Natural killer cell (primary cell): ENCODE measurements at regions not wholly inside any gene's neighbourhood (a gene's known extent, or its start where the extent isn't known, plus 50 kb on each side); places are given as distances from the start of the nearest gene placed in this dataset.

Experiments
- ATAC-seq, 3 donors: fragments of 150-1000 bp in 2 of 3; fragments of 200-7000 bp in 1 of 3; cut with Tn5 transposase; 1 replicate in 1 of 3; 2 replicates in 2 of 3; pipeline ENCODE4 v1.10.0; 2021; ENCODE audit warnings: mild to moderate bottlenecking in 2 of 3, moderate library complexity in 2 of 3
- DNase-seq, 2 donors: peaks; one replicate each; pipeline versions ENCODE4 v3.0.0 to v3.0.0-alpha.2; 2013 to 2021; ENCODE audit warnings: mixed read lengths in 1 of 2
- H3K27ac ChIP-seq: one replicate; pipeline ENCODE4 v1.5.1; 2013; ENCODE audit warnings: mild to moderate bottlenecking, low read length
- H3K27me3 ChIP-seq: one replicate; pipeline ENCODE4 v1.6.1; 2013; ENCODE audit warnings: low read length; ENCODE audit not compliant: control insufficient read depth, insufficient read depth
- H3K36me3 ChIP-seq: one replicate; pipeline ENCODE4 v1.6.1; 2013; ENCODE audit warnings: low read length; ENCODE audit not compliant: control insufficient read depth, insufficient read depth
- H3K4me1 ChIP-seq: one replicate; pipeline ENCODE4 v1.6.1; 2013; ENCODE audit warnings: low read length; ENCODE audit not compliant: control insufficient read depth, insufficient read depth
- H3K4me3 ChIP-seq: one replicate; pipeline ENCODE4 v1.5.1; 2013; ENCODE audit warnings: low read length
- H3K9me3 ChIP-seq: one replicate; pipeline ENCODE4 v1.6.1; 2013; ENCODE audit warnings: low read length; ENCODE audit not compliant: control insufficient read depth, insufficient read depth
- H3K27ac Mint-ChIP-seq, 2 donors: one replicate each; pipeline ENCODE4 v1.8.0; 2022; ENCODE audit warnings: mild to moderate bottlenecking in 2 of 2, mixed read lengths in 2 of 2, moderate library complexity in 1 of 2
- H3K27me3 Mint-ChIP-seq, 2 donors: one replicate each; pipeline ENCODE4 v1.8.0; 2022; ENCODE audit warnings: low read depth in 2 of 2, mixed read lengths in 2 of 2
- H3K36me3 Mint-ChIP-seq: one replicate; pipeline ENCODE4 v1.8.0; 2022; ENCODE audit warnings: mixed read lengths
- H3K4me1 Mint-ChIP-seq, 2 donors: one replicate each; pipeline ENCODE4 v1.8.0; 2022; ENCODE audit warnings: mixed read lengths in 2 of 2
- H3K4me3 Mint-ChIP-seq: one replicate; pipeline ENCODE4 v1.8.0; 2022; ENCODE audit warnings: mild to moderate bottlenecking, moderate library complexity, mixed read lengths
- H3K9me3 Mint-ChIP-seq, 2 donors: one replicate each; pipeline ENCODE4 v1.8.0; 2022; ENCODE audit warnings: mixed read lengths in 2 of 2
- CTCF ChIP-seq: fragments of 200-600 bp; IDR thresholded peaks from one replicate; pipeline ENCODE4 v1.8.0; 2022; ENCODE audit warnings: antibody characterized with exemption
- WGBS: methylation state at CpG from one replicate; pipeline ENCODE4 v1.1.7; 2013; ENCODE audit warnings: missing lambda C conversion rate; ENCODE audit not compliant: insufficient coverage; 5-methylcytosine and 5-hydroxymethylcytosine counted together
- intact Hi-C: fragments of 100-400 bp; cut with micrococcal nuclease; formaldehyde crosslinking; loops from one replicate; pipeline ENCODE4 v1.14.2; 2022

- no peak for TF ChIP-seq CTCF
- Mint-ChIP-seq H3K36me3 (no peaks in the 10 kb centered on the region), H3K27me3 (no peaks in the 10 kb centered on the region), H3K9me3 (peaks cover 0 to 4% of the 10 kb centered on the region in 2 donors), H3K27ac (no peak overlapping the region), H3K4me3 (no peak overlapping the region), H3K4me1 (no peaks in the 10 kb centered on the region)
- H3K9me3 ChIP-seq = no peaks in the 10 kb centered on the region
- H3K27ac ChIP-seq = no peak overlapping the region
- H3K4me1 ChIP-seq = no peaks in the 10 kb centered on the region
- intact Hi-C loops = no loop called here
- no peak overlapping the region for H3K4me3 ChIP-seq
- no peak for DNase-seq
- no peaks in the 10 kb centered on the region for H3K36me3 ChIP-seq
- H3K27me3 ChIP-seq = no peaks in the 10 kb centered on the region
- no peak for ATAC-seq
- 79% methylated on average over 4 of the region's 4 CpGs for WGBS
Observed at GRCh38 chr5:175109058-175109755, 334.8 kb downstream of the DRD1 start.

GRCh38 chr5:175107865-175108264, 336.1 kb downstream of the DRD1 start:
- ATAC-seq (no peak), DNase-seq (no peak)
- Histone ChIP-seq H3K36me3 (no peaks in the 10 kb centered on the region), H3K27ac (no peak overlapping the region), H3K4me1 (no peaks in the 10 kb centered on the region), H3K27me3 (no peaks in the 10 kb centered on the region), H3K4me3 (no peak overlapping the region), H3K9me3 (no peaks in the 10 kb centered on the region)
- WGBS = 72% methylated on average over 5 of the region's 5 CpGs
- intact Hi-C loops = no loop called here
- H3K27ac Mint-ChIP-seq = no peak overlapping the region
- H3K4me1 Mint-ChIP-seq = no peaks in the 10 kb centered on the region
- H3K9me3 Mint-ChIP-seq = peaks cover under 1 to 4% of the 10 kb centered on the region in 2 donors
- H3K4me3 Mint-ChIP-seq = no peak overlapping the region
- TF ChIP-seq CTCF = no peak
- no peaks in the 10 kb centered on the region for H3K36me3 Mint-ChIP-seq
- no peaks in the 10 kb centered on the region for H3K27me3 Mint-ChIP-seq

GRCh38 chr5:175107028-175107588, 336.9 kb downstream of the DRD1 start:
- Mint-ChIP-seq H3K27ac (no peak overlapping the region), H3K36me3 (no peaks in the 10 kb centered on the region), H3K9me3 (peaks cover 4% of the 10 kb centered on the region in 2 donors), H3K27me3 (no peaks in the 10 kb centered on the region), H3K4me1 (no peaks in the 10 kb centered on the region), H3K4me3 (no peak overlapping the region)
- DNase-seq = no peak
- no peak for ATAC-seq
- H3K9me3 ChIP-seq = no peaks in the 10 kb centered on the region
- H3K27ac ChIP-seq = no peak overlapping the region
- no peak overlapping the region for H3K4me3 ChIP-seq
- TF ChIP-seq CTCF = no peak
- WGBS = 75% methylated on average over 1 of the region's 1 CpG
- no peaks in the 10 kb centered on the region for H3K4me1 ChIP-seq
- H3K36me3 ChIP-seq = no peaks in the 10 kb centered on the region
- intact Hi-C loops = no loop called here
- no peaks in the 10 kb centered on the region for H3K27me3 ChIP-seq

- H3K4me1 ChIP-seq = no peaks in the 10 kb centered on the region
- H3K27ac ChIP-seq = no peak overlapping the region
- intact Hi-C loops = no loop called here
- ATAC-seq (no peak), DNase-seq (no peak)
- no peaks in the 10 kb centered on the region for H3K27me3 ChIP-seq
- Mint-ChIP-seq H3K4me3 (no peak overlapping the region), H3K27me3 (peaks cover 0 to under 1% of the 10 kb centered on the region in 2 donors), H3K36me3 (no peaks in the 10 kb centered on the region), H3K4me1 (no peaks in the 10 kb centered on the region), H3K27ac (no peak overlapping the region), H3K9me3 (peaks cover 4% of the 10 kb centered on the region in 2 donors)
- H3K36me3 ChIP-seq = no peaks in the 10 kb centered on the region
- H3K9me3 ChIP-seq = no peaks in the 10 kb centered on the region
- TF ChIP-seq CTCF = no peak
- WGBS = 30% methylated on average over 7 of the region's 7 CpGs
- H3K4me3 ChIP-seq = no peak overlapping the region
Observed at GRCh38 chr5:175104677-175105076, 339.3 kb downstream of the DRD1 start.
